IMR-90 (cell line): ENCODE measurements at regions not wholly inside any gene's neighbourhood (a gene's known extent, or its start where the extent isn't known, plus 50 kb on each side); places are given as distances from the start of the nearest gene placed in this dataset.
A peak's percentile ranks its signal among the peaks of the same experiment; 100 is the strongest.

Experiments
- ATAC-seq: fragments of 200-7000 bp; cut with Tn5 transposase; 2 replicates; pipeline ENCODE4 v1.9.1; 2020; ENCODE audit warnings: low read depth, mild to moderate bottlenecking, moderate library complexity
- BruUV-seq: library from RNA; stranded (reverse); fragments of 400-500 nt; replicated peaks from 2 replicates; lab custom pipeline; 2021; lab: Mats Ljungman, UMichigan
- CTCF ChIA-PET: fragments of 300-600 bp; formaldehyde crosslinking; extraction: SDS; loops from one replicate; lab custom pipeline; 2021; ENCODE audit warnings: antibody characterized with exemption; lab: Yijun Ruan, JAX
- POLR2A ChIA-PET: fragments of 300-600 bp; sonication (Branson Sonifier 250); formaldehyde crosslinking; loops from one replicate; lab custom pipeline; 2022; ENCODE audit warnings: antibody characterized with exemption; ENCODE audit not compliant: unreplicated experiment; lab: Charles Lee
- DNase-seq: peaks from one replicate; pipeline ENCODE4 v3.0.0; 2013
- H2AFZ ChIP-seq: replicated peaks from 2 replicates; pipeline ENCODE3; 2013; ENCODE audit warnings: low read length, mild to moderate bottlenecking; ENCODE audit not compliant: poor library complexity
- H2AK5ac ChIP-seq: 2 replicates; pipeline ENCODE4 v1.6.1; 2013; ENCODE audit warnings: low read depth, low read length, inconsistent platforms
- H2AK9ac ChIP-seq: replicated peaks from 2 replicates; pipeline ENCODE3; 2013; ENCODE audit warnings: mild to moderate bottlenecking, low read depth, low read length, moderate library complexity; ENCODE audit not compliant: poor library complexity
- H2BK120ac ChIP-seq: 2 replicates; pipeline ENCODE4 v1.6.1; 2013; ENCODE audit warnings: low read depth, low read length, inconsistent platforms
- H2BK15ac ChIP-seq: 3 replicates; pipeline ENCODE4 v1.6.1; 2013; ENCODE audit warnings: low read depth, low read length, inconsistent platforms
- H2BK20ac ChIP-seq: 2 replicates; pipeline ENCODE4 v1.6.1; 2013; ENCODE audit warnings: low read depth, mild to moderate bottlenecking, inconsistent platforms, low read length, moderate library complexity
- H2BK5ac ChIP-seq: 2 replicates; pipeline ENCODE4 v1.6.1; 2013; ENCODE audit warnings: mild to moderate bottlenecking, low read depth, low read length, inconsistent platforms; ENCODE audit not compliant: poor library complexity, severe bottlenecking
- H3K14ac ChIP-seq: replicated peaks from 2 replicates; pipeline ENCODE4 v1.6.1; 2013; ENCODE audit warnings: low read depth, low read length, inconsistent platforms
- H3K18ac ChIP-seq: 2 replicates; pipeline ENCODE4 v1.6.1; 2013; ENCODE audit warnings: low read depth, low read length, control low read depth
- H3K23ac ChIP-seq: 2 replicates; pipeline ENCODE4 v1.6.1; 2013; ENCODE audit warnings: low read depth, low read length, inconsistent platforms
- H3K27ac ChIP-seq: 2 replicates; pipeline ENCODE4 v1.5.1; 2013; ENCODE audit warnings: mild to moderate bottlenecking, control low read depth, low read length; ENCODE audit not compliant: insufficient read depth
- H3K27me3 ChIP-seq: 2 replicates; pipeline ENCODE4 v1.6.1; 2013; ENCODE audit warnings: low read length; ENCODE audit not compliant: control insufficient read depth, insufficient read depth
- H3K36me3 ChIP-seq: 2 replicates; pipeline ENCODE4 v1.6.1; 2013; ENCODE audit warnings: low read length, mixed read lengths; ENCODE audit not compliant: control insufficient read depth, insufficient read depth
- H3K4ac ChIP-seq: 2 replicates; pipeline ENCODE4 v1.6.1; 2013; ENCODE audit warnings: low read depth, low read length, inconsistent platforms
- H3K4me1 ChIP-seq: 2 replicates; pipeline ENCODE4 v1.6.1; 2013; ENCODE audit warnings: low read length, mixed read lengths; ENCODE audit not compliant: control insufficient read depth, insufficient read depth
- H3K4me2 ChIP-seq: 2 replicates; pipeline ENCODE4 v1.6.1; 2013; ENCODE audit warnings: low read depth, mild to moderate bottlenecking, control low read depth, low read length, moderate library complexity
- H3K4me3 ChIP-seq: 2 replicates; pipeline ENCODE4 v1.5.1; 2013; ENCODE audit warnings: low read depth, mild to moderate bottlenecking, control low read depth, low read length, moderate library complexity; ENCODE audit not compliant: insufficient read depth
- H3K56ac ChIP-seq: 2 replicates; pipeline ENCODE4 v1.6.1; 2013; ENCODE audit warnings: low read length, inconsistent platforms; ENCODE audit not compliant: insufficient read depth; ENCODE audit errors: extremely low read depth
- H3K79me1 ChIP-seq, 2 experiments: 2 replicates each; pipeline ENCODE4 v1.6.1; 2013; ENCODE audit warnings: low read length in 2 of 2, inconsistent platforms in 1 of 2, low read depth in 1 of 2
- H3K9ac ChIP-seq: 2 replicates; pipeline ENCODE4 v1.6.1; 2013; ENCODE audit warnings: low read depth, low read length, control low read depth
- H3K9me1 ChIP-seq: 2 replicates; pipeline ENCODE4 v1.6.1; 2013; ENCODE audit warnings: low read length, inconsistent platforms; ENCODE audit not compliant: insufficient read depth
- H3K9me3 ChIP-seq: 2 replicates; pipeline ENCODE4 v1.6.1; 2013; ENCODE audit warnings: low read length; ENCODE audit not compliant: control insufficient read depth, insufficient read depth
- H4K20me1 ChIP-seq: 2 replicates; pipeline ENCODE4 v1.6.1; 2013; ENCODE audit warnings: low read length, inconsistent platforms; ENCODE audit not compliant: insufficient read depth
- H4K5ac ChIP-seq: 2 replicates; pipeline ENCODE4 v1.6.1; 2013; ENCODE audit warnings: mild to moderate bottlenecking, low read depth, low read length, control low read depth
- H4K8ac ChIP-seq, 2 experiments: 2 replicates each; pipeline ENCODE4 v1.6.1; 2013; ENCODE audit warnings: low read depth in 2 of 2, low read length in 2 of 2, control low read depth in 1 of 2, inconsistent platforms in 1 of 2
- H4K91ac ChIP-seq: 2 replicates; pipeline ENCODE4 v1.6.1; 2013; ENCODE audit warnings: low read depth, low read length, inconsistent platforms; ENCODE audit not compliant: insufficient read depth
- CEBPB ChIP-seq: IDR thresholded peaks from 2 replicates; pipeline ENCODE4 v1.6.1; 2012; ENCODE audit warnings: low read depth, low read length, improper control_type of control experiment
- SMC3 ChIP-seq: fragments of 150-350 bp; IDR thresholded peaks from 2 replicates; pipeline ENCODE4 v1.6.1; 2016; ENCODE audit warnings: low read depth, mild to moderate bottlenecking, antibody characterized with exemption, low read length, moderate library complexity
- WGBS, 2 experiments: methylation state at CpG; one replicate each; pipeline versions ENCODE4 v1.1.5 to v1.1.7; 2013; ENCODE audit warnings: missing lambda C conversion rate in 2 of 2; ENCODE audit not compliant: insufficient read length in 1 of 2; ENCODE audit errors: extremely low coverage in 2 of 2; 5-methylcytosine and 5-hydroxymethylcytosine counted together
- dilution Hi-C: fragments of 300-500 bp; cut with HindIII; formaldehyde crosslinking; loops from one replicate; pipeline ENCODE4 v1.14.3; 2018; ENCODE audit warnings: low sequenced_read_pairs; ENCODE audit not compliant: unreplicated experiment
- in situ Hi-C: fragments of 300-500 bp; cut with MboI; formaldehyde crosslinking; loops from 3 replicates; pipeline ENCODE4 v1.14.3; 2019; ENCODE audit warnings: low sequenced_read_pairs, inconsistent platforms, mixed read lengths
- intact Hi-C: fragments of 100-400 bp; cut with micrococcal nuclease; formaldehyde crosslinking; loops from 2 replicates; pipeline ENCODE4 v1.10.0; 2022
- TF ChIP-seq, protein P1 (sequence below): conservative IDR thresholded peaks from 2 replicates; pipeline ENCODE4 v1.5.1; 2012; ENCODE audit warnings: mild to moderate bottlenecking, low read depth, low read length, improper control_type of control experiment

DNA sequence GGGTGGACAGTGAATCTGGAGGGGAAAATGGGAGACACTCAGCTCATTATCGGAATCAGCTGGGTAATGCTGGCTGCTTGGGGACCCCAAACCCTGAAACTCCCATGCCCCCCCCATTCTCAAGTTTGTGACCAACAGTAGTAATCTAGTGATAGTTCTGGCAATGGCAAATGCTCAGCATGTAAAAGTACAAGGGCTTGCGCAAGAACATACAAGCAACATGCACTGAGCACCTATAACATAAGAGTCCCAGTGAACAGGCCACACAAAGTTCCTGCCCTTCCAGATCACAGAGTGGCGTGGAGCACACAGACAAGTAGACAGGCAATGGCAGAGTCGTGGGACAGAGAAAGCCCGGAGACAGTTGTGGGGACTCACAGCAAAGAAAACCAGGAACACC lies 407.9 kb downstream of the MED13L start:
- intact Hi-C loops (loop anchor here (5.0 kb wide), 1 partner anchor 1207 kb away; no protein-coding TSS in a partner anchor), in situ Hi-C loops (no loop called here), dilution Hi-C loops (no loop called here)
- H3K27ac ChIP-seq = no peak overlapping the region
- DNase-seq = no peak
- CTCF ChIA-PET = no interaction called here
- H2BK20ac ChIP-seq = no peak overlapping the region
- no peak overlapping the region for H3K4me3 ChIP-seq
- H3K4me1 ChIP-seq = no peaks in the 10 kb centered on the region
- H3K56ac ChIP-seq = no peak overlapping the region
- H2BK5ac ChIP-seq = no peak overlapping the region
- H3K36me3 ChIP-seq = no peaks in the 10 kb centered on the region
- no peaks in the 10 kb centered on the region for H3K9me3 ChIP-seq
- H3K9me1 ChIP-seq = no peaks in the 10 kb centered on the region
- BruUV-seq = no TSS peak
- H2BK120ac ChIP-seq = no peak overlapping the region
- no peak for ATAC-seq
- H3K4me2 ChIP-seq = no peak overlapping the region
- no peak overlapping the region for H4K91ac ChIP-seq
- H2AFZ ChIP-seq = no peak overlapping the region
- no peak overlapping the region for H4K5ac ChIP-seq
- no peak overlapping the region for H2AK9ac ChIP-seq
- H4K8ac ChIP-seq = no peak overlapping the region
- peaks cover 3% of the 10 kb centered on the region for H3K27me3 ChIP-seq
- POLR2A ChIA-PET = no interaction called here
- no peak overlapping the region for H2AK5ac ChIP-seq
- H3K9ac ChIP-seq = no peak overlapping the region
- H3K23ac ChIP-seq = no peak overlapping the region
- WGBS, 2 experiments = no CpG with 5 or more reads among the region's 5 CpGs
- TF ChIP-seq SMC3 (no peak), CEBPB (0 out of 2 replicates have a peak, but pooled peaks have one; percentile 33)
- TF ChIP-seq, protein P1, sequence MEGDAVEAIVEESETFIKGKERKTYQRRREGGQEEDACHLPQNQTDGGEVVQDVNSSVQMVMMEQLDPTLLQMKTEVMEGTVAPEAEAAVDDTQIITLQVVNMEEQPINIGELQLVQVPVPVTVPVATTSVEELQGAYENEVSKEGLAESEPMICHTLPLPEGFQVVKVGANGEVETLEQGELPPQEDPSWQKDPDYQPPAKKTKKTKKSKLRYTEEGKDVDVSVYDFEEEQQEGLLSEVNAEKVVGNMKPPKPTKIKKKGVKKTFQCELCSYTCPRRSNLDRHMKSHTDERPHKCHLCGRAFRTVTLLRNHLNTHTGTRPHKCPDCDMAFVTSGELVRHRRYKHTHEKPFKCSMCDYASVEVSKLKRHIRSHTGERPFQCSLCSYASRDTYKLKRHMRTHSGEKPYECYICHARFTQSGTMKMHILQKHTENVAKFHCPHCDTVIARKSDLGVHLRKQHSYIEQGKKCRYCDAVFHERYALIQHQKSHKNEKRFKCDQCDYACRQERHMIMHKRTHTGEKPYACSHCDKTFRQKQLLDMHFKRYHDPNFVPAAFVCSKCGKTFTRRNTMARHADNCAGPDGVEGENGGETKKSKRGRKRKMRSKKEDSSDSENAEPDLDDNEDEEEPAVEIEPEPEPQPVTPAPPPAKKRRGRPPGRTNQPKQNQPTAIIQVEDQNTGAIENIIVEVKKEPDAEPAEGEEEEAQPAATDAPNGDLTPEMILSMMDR = no peak
- no peak overlapping the region for H3K4ac ChIP-seq
- H3K18ac ChIP-seq = no peak overlapping the region
- no peaks in the 10 kb centered on the region for H3K79me1 ChIP-seq
- no peak overlapping the region for H3K14ac ChIP-seq
- no peaks in the 10 kb centered on the region for H4K20me1 ChIP-seq
- no peak overlapping the region for H2BK15ac ChIP-seq
